Activated T-helper 1 cell treated with anti-CD3 and anti-CD28 coated beads, Interleukin-12 subunit alpha, Interleukin-12 subunit beta, Interleukin-2, Interleukin-4 antibody, amounts not matched to agents 30 ng/mL and 10 ng/mL and 1 ng/mL, durations not matched to agents 14 hours and 24 hours and 36 hours (primary cell): ENCODE measurements at regions not wholly inside any gene's neighbourhood (a gene's known extent, or its start where the extent isn't known, plus 50 kb on each side); places are given as distances from the start of the nearest gene placed in this dataset.
"Not testable (repeated sequence)": the region's sequence is repeated elsewhere in the genome, so short reads cannot be mapped to it uniquely, and the experiment has no call there.

ENCODE experiments used
- DNase-seq: peaks from one replicate; pipeline ENCODE4 v3.0.0; 2021; ENCODE audit warnings: low spot score
- H3K27ac Mint-ChIP-seq: one replicate; pipeline ENCODE4 v1.8.0; 2021; ENCODE audit warnings: mild to moderate bottlenecking, mixed read lengths
- H3K27me3 Mint-ChIP-seq: one replicate; pipeline ENCODE4 v1.8.0; 2022; ENCODE audit warnings: mild to moderate bottlenecking, moderate library complexity, mixed read lengths; ENCODE audit not compliant: insufficient read depth
- H3K36me3 Mint-ChIP-seq: one replicate; pipeline ENCODE4 v1.8.0; 2021; ENCODE audit warnings: low read depth, mixed read lengths
- H3K4me1 Mint-ChIP-seq: one replicate; pipeline ENCODE4 v1.8.0; 2021; ENCODE audit warnings: low read depth, mixed read lengths
- H3K4me3 Mint-ChIP-seq: one replicate; pipeline ENCODE4 v1.8.0; 2021; ENCODE audit warnings: mild to moderate bottlenecking, moderate library complexity, mixed read lengths
- H3K9me3 Mint-ChIP-seq: one replicate; pipeline ENCODE4 v1.8.0; 2021; ENCODE audit warnings: mixed read lengths
- intact Hi-C: fragments of 100-400 bp; cut with micrococcal nuclease; formaldehyde crosslinking; loops from one replicate; pipeline ENCODE4 v1.15.1; 2024

DNA sequence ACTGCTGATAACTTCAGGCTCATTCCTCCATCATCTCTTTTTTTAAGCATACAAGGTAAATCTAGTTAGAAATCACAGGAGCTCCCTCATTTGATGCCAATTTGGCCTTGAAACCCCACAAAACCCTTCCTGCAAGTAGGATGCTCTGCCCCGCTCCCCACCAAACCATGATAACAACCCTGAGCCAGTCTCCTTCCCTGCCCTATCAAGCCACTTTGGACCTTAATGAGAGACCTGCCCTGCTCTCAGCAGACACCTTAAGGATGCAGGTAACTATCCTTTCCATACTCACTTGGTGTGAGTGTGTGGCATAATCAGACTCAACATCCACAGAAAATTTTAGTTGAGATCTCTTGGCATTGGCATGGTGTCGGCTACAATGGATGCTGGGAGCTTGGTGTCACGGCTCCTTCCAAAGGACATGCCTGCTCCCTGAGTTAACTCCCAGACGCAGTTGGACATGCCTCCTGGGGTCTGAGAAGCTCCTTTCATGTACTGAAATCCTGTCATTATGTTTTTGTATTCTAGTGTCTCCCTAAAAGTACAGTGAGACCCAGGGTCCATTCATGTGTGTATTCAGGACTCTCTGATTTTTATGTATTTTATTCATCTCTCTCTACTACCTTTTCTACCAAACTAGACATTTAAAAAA lies 801.4 kb downstream of the TMEM121 start:
- not testable (repeated sequence) for H3K36me3 Mint-ChIP-seq, H3K27ac Mint-ChIP-seq, H3K9me3 Mint-ChIP-seq, DNase-seq, H3K4me3 Mint-ChIP-seq, H3K4me1 Mint-ChIP-seq
- peaks cover 24% of the 10 kb centered on the region for H3K27me3 Mint-ChIP-seq
- intact Hi-C loops = loop anchor here (1.0 kb wide), 1 partner anchor 23 kb away; no protein-coding TSS in a partner anchor

DNA sequence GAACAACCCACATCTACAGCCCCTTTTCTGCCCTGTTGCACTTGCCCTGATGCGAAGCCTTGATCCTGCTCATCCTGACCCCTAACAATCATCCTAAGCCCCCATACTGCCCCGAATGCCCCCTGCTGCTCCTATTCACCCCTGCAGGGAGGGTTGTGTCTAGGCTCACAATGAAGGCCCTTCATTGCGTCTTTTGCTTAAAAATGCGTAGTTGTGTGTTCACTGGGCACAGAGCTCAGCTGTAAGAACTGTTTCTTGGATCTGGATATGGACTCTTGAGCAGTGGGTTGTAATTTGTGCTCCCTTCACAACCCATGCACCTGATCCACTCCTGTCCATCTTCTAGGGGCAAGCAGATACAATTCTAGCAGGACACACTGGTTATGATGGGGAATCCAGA lies 802.9 kb downstream of the TMEM121 start:
- not testable (repeated sequence) for DNase-seq, H3K4me1 Mint-ChIP-seq, H3K9me3 Mint-ChIP-seq, H3K4me3 Mint-ChIP-seq, H3K36me3 Mint-ChIP-seq, H3K27ac Mint-ChIP-seq
- intact Hi-C loops = loop anchor here (1.0 kb wide), 1 partner anchor 26 kb away; no protein-coding TSS in a partner anchor
- peaks cover 27% of the 10 kb centered on the region for H3K27me3 Mint-ChIP-seq

DNA sequence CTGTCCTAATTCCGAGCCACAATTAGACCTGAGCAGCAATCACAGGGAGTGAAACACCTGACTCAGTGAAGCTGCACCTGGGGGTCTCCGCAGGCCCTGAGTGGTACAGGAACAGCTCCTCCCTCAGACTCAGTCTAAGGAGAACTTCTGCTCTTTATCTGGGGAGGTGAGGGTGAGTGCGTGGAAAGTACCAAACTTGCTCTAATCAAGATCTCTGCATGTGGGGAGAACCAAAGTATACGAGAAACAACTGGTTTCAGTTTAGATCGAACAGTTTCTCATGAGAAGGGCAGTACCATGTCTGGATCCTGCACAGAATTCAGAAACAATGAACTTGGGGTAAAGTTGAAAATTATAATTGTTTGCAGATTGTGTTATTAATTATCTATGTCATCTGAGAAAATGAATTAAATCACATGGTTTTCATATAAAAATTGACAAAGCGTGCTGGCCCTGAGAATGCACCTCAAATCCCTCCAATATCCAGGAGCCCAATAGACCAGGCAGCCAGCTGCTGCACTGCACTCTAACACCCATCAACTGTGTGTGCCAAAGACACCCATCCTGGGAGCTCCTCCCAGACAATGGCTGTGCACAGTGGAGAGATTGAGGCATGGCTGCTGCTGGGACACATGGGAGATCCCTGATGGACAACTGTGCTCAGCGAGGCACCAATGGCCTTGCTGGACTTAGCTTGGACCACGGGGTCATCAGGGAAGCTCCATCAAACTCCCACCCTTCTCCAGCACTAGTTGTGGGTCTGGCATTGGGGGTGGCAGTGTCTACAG lies 803.8 kb downstream of the TMEM121 start:
- H3K36me3 Mint-ChIP-seq, H3K27ac Mint-ChIP-seq: not testable (repeated sequence)
- H3K27me3 Mint-ChIP-seq = peaks cover 30% of the 10 kb centered on the region

DNA sequence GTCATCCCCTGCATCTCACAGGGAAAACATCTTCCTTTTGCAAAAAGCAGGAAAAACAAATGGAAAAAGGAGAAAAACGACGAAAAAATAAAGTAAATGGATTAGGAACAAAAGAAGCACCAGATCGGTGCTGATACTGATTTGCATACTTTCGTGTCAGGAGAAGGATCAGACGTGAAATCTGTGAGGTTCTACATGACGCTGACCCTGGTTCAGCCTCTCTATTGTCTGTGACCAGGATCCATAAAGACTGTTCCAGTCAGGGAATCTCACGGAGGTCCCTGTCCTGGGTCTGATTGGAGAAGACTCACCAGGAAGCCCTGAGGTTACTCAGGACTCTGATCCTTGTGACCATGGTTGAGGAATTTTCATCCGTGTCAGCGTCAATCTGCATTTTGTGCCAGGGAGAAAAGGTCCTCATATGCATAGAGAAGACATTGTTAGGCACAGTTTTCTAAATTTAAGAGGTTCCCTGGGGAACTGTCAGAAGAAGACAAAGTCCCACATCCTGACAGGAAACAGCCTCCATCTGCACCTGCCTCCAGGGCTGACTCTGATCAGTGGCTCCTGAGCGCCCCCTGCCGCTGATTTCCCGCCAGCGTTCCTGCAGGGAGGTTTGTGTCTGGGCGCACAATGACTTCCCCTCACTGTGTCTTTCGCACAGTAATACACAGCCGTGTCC lies 808.2 kb downstream of the TMEM121 start:
- peaks cover 17% of the 10 kb centered on the region for H3K27me3 Mint-ChIP-seq
- H3K4me3 Mint-ChIP-seq, H3K9me3 Mint-ChIP-seq, H3K4me1 Mint-ChIP-seq, intact Hi-C loops, H3K27ac Mint-ChIP-seq, H3K36me3 Mint-ChIP-seq: not testable (repeated sequence)
- DNase-seq = peak; percentile 68

More for the DNA sequence above, 803.8 kb downstream of the TMEM121 start:
- not testable (repeated sequence) for H3K4me3 Mint-ChIP-seq, H3K4me1 Mint-ChIP-seq, DNase-seq, H3K9me3 Mint-ChIP-seq
- intact Hi-C loops = loop anchor here (1.0 kb wide), 1 partner anchor 25 kb away; no protein-coding TSS in a partner anchor

DNA sequence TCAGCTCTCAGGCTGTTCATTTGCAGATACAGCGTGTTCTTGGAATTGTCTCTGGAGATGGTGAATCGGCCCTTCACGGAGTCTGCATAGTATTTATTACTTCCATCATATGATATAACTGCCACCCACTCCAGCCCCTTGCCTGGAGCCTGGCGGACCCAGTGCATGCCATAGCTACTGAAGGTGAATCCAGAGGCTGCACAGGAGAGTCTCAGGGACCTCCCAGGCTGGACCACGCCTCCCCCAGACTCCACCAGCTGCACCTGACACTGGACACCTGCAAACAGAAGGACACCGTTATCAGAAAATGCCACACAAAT lies 808.7 kb downstream of the TMEM121 start:
- H3K27me3 Mint-ChIP-seq = peaks cover 20% of the 10 kb centered on the region
- not testable (repeated sequence) for H3K4me1 Mint-ChIP-seq, H3K4me3 Mint-ChIP-seq

DNA sequence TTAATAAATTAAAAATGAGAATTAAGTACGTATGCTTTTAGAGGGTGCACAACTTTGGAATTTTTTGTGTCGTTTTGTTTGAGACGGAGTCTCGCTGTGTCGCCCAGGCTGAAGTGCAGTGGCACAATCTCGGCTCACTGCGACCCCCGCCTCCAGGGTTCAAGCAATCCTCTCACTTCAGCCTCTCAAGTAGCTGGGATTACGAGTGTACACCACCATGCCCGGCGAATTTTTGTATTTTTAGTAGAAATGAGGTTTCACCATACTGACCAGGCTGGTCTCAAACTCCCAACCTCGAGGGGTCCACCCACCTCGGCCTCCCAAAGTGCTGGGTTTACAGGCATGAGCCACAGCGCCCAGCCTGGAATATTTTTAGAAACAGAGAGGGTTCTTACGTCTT lies 812.4 kb downstream of the TMEM121 start:
- H3K9me3 Mint-ChIP-seq, H3K4me1 Mint-ChIP-seq, H3K27ac Mint-ChIP-seq, intact Hi-C loops, H3K4me3 Mint-ChIP-seq, DNase-seq, H3K36me3 Mint-ChIP-seq: not testable (repeated sequence)
- H3K27me3 Mint-ChIP-seq = peaks cover 22% of the 10 kb centered on the region

More for the DNA sequence above, 808.7 kb downstream of the TMEM121 start:
- H3K9me3 Mint-ChIP-seq, H3K27ac Mint-ChIP-seq, DNase-seq, H3K36me3 Mint-ChIP-seq, intact Hi-C loops: not testable (repeated sequence)

DNA sequence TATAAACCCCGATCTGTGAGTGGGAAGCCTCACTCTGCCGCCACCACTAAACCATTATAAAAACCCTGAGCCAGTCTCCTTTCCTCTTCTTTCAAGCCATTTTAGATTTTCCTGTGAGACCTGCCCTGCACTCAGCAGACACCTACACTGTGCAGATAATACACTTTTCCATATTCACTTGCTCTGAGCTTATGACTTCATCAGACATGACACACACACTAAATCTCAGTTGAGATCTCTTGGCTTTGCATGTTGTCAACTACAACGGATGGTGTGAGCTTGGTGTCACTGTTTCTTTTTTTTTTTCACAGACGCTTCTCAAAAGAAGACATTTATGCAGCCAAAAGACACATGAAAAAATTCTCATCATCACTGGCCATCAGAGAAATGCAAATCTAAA lies 814.3 kb downstream of the TMEM121 start:
- DNase-seq, H3K36me3 Mint-ChIP-seq, intact Hi-C loops, H3K9me3 Mint-ChIP-seq, H3K27ac Mint-ChIP-seq, H3K4me3 Mint-ChIP-seq, H3K4me1 Mint-ChIP-seq: not testable (repeated sequence)
- H3K27me3 Mint-ChIP-seq = peaks cover 31% of the 10 kb centered on the region

DNA sequence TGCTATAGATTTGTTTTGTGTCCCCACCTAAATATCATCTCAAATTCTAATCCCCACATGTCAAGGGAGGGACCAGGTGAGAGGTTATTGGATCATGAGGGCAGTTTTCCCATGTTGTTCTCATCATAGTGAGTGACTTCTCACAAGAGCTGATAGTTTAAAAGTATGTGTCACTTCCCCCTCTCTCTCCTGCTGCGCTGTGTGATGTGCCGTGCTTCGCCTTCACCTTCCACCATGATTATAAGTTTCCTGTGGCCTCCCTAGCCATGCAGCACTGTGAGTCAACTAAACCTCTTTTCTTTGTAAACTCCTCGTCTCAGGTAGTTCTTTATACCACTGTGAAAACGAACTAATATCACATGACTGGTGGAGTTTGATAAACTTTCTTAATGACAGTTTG lies 814.8 kb downstream of the TMEM121 start:
- H3K27ac Mint-ChIP-seq, intact Hi-C loops, H3K9me3 Mint-ChIP-seq, H3K4me1 Mint-ChIP-seq, DNase-seq, H3K4me3 Mint-ChIP-seq, H3K36me3 Mint-ChIP-seq: not testable (repeated sequence)
- H3K27me3 Mint-ChIP-seq = peaks cover 35% of the 10 kb centered on the region

DNA sequence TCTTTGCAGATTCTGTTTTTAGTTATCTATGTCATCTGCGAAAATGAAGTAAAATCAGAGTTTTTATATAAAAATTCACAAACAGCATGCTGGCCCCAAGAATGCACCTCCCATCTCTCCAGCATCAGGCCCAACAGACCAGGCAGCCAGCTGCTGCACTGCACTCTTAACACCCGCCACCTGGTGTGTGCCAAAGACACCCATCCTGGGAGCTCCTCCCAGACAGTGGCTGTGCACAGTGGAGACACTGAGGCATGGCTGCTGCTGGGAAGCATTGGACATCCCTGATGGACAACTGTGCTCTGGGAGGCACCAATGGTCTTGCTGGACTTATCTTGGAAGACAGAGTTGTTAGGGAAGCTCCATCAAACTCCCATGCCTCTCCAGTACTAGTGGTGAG lies 817.2 kb downstream of the TMEM121 start:
- Mint-ChIP-seq H3K4me3 (no peak overlapping the region), H3K27me3 (peaks cover 48% of the 10 kb centered on the region), H3K27ac (no peak overlapping the region), H3K4me1 (no peaks in the 10 kb centered on the region), H3K9me3 (no peaks in the 10 kb centered on the region), H3K36me3 (no peaks in the 10 kb centered on the region)
- DNase-seq = no peak
- intact Hi-C loops = no loop called here

DNA sequence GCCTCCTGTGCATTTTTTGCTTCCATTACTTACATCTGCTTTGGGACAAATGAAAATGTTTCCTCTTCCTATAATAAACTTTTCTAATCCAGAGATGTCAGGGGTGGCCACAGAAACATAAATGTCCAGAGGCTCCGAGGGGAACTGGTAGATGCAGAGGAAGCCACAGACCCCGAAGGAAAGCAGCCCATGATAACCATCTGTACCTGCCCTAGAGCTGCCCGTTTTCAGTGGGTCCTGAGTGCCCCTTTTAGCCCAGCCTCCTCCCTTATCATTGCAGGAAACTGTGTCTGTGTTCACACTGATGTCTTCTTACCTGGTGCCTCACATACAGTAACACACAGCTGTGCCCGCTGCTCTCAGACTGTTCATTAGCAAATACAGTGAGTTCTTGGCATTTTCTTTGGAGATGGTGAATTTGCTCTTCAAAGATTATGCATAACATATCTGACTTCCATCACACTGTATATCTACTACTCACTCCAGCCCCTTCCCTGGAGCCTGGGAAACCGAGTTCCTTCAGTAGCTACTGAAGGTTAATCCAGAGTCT lies 817.8 kb downstream of the TMEM121 start:
- H3K4me1 Mint-ChIP-seq, H3K27ac Mint-ChIP-seq, H3K4me3 Mint-ChIP-seq, intact Hi-C loops, H3K36me3 Mint-ChIP-seq, H3K9me3 Mint-ChIP-seq, DNase-seq: not testable (repeated sequence)
- H3K27me3 Mint-ChIP-seq = peaks cover 48% of the 10 kb centered on the region

DNA sequence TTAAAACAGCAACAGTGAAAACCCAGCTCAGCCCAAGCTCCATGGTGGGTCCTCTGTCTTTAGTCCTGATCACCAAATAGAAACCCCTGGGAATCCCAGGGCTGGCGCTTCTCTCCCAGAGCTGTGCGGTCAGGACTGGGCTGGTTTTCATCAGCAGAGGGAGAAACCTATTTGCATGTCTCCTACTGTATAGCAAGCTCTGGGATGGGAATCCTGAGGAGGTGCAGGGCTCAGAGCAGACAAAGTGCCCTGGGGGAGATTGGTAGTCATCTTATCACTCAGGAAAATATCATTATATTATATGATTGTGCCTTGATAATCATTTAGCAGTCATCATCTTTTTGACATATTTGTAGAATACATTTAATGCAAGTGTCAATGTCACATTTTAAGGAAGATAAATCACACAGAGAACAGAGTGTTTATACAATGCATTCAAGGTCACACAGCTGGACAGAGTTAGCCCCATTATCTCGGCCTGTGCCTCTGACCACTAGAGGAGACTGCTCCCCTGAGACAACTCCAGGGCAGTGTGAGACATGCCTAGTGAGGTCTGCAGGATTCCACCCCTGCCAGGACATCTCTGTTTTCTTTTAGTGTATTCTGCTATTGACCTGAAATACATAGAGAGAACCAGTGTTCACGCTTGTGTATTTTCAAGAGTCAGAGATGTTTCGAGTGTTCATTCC lies 818.6 kb downstream of the TMEM121 start:
- H3K36me3 Mint-ChIP-seq, H3K27ac Mint-ChIP-seq, DNase-seq, H3K9me3 Mint-ChIP-seq, H3K4me1 Mint-ChIP-seq, intact Hi-C loops, H3K4me3 Mint-ChIP-seq: not testable (repeated sequence)
- peaks cover 47% of the 10 kb centered on the region for H3K27me3 Mint-ChIP-seq

DNA sequence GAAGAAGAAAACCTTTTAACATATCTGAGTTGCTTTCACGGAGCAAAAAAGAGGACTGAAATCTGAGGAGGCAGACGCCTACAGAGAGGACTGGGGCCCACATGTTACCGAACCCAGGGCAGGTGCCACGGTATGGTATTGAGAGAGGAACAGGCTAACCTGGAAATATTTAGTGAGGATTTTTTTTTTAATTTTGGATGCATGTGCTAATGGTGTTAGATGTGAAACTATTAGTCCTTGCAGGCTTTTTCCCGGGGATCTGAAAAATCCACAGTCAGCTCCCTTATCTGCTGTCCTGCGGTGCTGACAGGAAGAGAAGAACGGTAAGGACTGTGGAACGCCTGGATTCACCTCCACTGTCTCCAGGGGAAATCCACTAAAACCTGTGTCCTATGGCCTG lies 819.7 kb downstream of the TMEM121 start:
- Mint-ChIP-seq H3K27ac (no peak overlapping the region), H3K4me3 (no peak overlapping the region), H3K9me3 (no peaks in the 10 kb centered on the region), H3K27me3 (peaks cover 41% of the 10 kb centered on the region), H3K36me3 (no peaks in the 10 kb centered on the region), H3K4me1 (no peaks in the 10 kb centered on the region)
- intact Hi-C loops = no loop called here
- DNase-seq = no peak
